GM19324 (cell line): ENCODE measurements at regions not wholly inside any gene's neighbourhood (a gene's known extent, or its start where the extent isn't known, plus 50 kb on each side); places are given as distances from the start of the nearest gene placed in this dataset.
A peak's percentile ranks its signal among the peaks of the same experiment; 100 is the strongest.
"Not testable (repeated sequence)": the region's sequence is repeated elsewhere in the genome, so short reads cannot be mapped to it uniquely, and the experiment has no call there.

Experiments
- ATAC-seq: cut with Tn5 transposase; IDR thresholded peaks from one replicate; pipeline ENCODE4 v1.9.1; 2021; ENCODE audit warnings: mild to moderate bottlenecking, moderate library complexity; ENCODE audit not compliant: unreplicated experiment, low FRiP score

- ATAC-seq, result not testable (repeated sequence)
These were observed 51.7 kb downstream of the PPIAL4C start for GRCh38 chr1:149635290-149635899.

- peak; percentile 94 for ATAC-seq
These were observed 52.9 kb downstream of the PPIAL4C start for GRCh38 chr1:149636286-149637122.

- not testable (repeated sequence) for ATAC-seq
These were observed 54.8 kb downstream of the PPIAL4C start for GRCh38 chr1:149638481-149638880.

DNA sequence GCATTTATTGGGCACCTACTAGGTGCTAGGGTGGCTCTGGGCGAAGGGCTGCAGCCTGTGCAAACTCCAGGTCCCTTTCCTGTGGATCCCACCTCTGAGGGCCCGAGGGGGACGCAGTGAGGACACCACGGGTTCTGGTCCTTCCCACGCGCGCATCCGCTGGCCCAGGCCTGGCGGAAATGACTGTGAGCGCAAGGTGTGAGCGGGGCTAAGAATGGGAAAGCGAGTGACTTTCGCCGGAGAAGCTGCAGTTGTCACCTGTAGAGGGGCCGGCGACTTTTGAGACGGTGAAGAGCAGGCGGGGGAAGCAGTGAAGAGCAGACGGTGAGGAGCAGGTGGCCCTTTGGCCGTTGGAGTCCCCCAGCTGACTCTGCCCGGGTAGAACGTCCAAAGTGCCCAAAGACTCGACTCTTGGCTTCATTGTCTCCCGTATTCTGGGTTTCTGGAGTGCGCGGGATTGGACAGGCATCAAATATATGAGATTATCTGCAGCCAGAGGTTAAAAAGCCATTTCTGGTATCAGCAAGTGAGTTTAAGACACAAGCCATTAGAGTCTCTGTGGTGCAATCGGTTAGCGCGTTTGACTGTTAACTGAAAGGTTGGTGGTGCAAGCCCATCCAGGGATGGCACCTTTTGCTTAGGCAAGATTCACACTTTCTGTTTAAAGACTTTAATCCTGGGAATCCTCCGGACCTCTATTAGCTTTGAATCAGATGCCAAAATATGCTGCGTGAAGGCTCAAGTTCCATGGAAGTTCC lies 55.4 kb downstream of the PPIAL4C start:
- ATAC-seq, result not testable (repeated sequence)

- not testable (repeated sequence) for ATAC-seq
These were observed 57.5 kb downstream of the PPIAL4C start for GRCh38 chr1:149641179-149641578.

GRCh38 chr1:149644818-149645217 lies 61.2 kb downstream of the PPIAL4C start:
- not testable (repeated sequence) for ATAC-seq

DNA sequence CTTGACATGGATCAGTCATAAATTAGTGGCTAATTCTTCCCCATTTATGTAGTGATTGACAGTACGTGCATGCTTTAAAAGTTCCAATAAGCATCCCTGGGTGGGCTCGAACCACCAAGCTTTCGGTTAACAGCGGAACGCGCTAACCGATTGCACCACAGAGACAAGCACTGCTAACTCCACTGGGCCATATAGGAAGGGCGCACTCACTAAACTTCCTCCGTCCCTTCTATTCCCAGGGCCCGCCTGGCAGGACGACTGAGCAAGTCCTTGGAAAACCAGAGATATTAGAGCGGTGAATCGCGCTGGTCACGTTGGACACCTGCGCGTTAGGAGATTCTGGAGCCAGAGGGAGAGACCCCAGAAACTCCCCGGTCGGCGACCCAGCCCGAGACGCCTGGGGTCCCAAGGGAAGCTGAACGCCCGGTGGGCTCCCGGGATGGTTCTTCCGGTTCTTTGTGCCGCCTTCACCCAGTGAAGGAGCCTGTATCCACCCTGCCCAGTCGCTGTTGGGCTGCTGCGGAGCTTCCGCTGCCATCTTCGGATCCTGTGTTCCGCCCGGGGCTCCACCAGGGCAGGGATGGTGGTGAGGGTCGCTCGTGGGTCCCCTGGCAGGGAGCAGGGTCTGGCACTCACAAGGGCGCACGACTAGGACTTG lies 62.8 kb downstream of the PPIAL4C start:
- not testable (repeated sequence) for ATAC-seq

GRCh38 chr1:149647018-149647373 lies 63.3 kb downstream of the PPIAL4C start:
- ATAC-seq, result not testable (repeated sequence)

GRCh38 chr1:149657750-149658149 lies 74.1 kb downstream of the PPIAL4C start:
- not testable (repeated sequence) for ATAC-seq

DNA sequence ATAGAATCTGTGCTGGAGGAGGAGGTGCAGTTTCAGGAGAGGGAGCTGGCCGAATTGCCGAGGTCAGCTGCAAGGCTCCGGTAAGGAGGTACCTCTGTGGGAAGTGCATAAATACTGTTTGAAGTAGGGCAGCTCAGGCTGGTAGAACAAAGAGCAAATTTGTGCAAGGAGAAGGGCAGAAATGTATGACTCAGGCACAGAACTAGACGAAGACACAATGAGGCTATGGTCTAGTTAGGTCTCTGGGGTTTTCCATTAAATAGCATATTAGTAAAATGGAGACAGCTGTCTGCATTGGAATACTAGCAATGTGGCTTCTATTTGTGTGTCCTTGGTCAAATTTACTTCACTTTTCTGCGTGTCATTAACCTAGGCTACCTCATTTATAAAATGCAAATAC lies 74.5 kb downstream of the PPIAL4C start:
- not testable (repeated sequence) for ATAC-seq

DNA sequence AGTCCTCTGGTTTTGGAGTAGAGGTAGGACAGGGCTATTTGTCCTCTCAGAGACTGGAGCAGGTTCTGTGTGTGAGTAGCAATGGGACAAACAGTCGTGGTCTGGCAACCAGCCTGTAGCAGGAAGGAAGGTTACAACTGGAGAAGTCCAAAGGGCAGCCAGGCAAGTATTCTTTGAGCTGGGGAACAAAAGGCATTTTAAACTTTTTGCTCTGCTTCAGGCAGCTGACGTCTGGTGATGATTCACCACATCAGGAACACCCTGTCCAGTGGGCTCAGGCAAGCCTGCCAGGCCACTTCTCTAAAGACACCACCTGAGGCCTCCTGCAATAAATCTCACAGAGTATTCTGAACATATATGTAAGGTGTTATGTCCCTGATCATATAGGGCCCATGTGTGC lies 81.0 kb downstream of the PPIAL4C start:
- not testable (repeated sequence) for ATAC-seq

GRCh38 chr1:149665033-149665432 lies 81.4 kb downstream of the PPIAL4C start:
- not testable (repeated sequence) for ATAC-seq

DNA sequence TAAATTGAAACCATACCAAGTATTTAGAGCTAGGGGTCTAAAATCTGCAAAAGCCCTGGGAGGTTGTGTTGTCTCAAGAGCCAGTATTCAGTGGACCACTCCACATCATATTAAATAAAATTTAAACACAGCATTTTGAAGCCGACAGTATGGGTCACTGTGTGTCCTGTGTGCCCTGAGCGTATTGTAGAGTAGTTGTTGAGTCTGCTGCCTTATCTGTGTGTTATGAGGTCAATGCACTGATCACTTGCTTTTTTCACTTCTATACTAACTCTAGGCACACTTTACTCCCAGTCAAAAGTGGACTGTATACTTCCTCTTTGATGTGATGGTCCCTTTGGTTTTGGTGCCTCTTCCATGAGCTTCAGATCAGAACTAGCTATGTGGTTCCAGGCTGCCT lies 81.9 kb downstream of the PPIAL4C start:
- not testable (repeated sequence) for ATAC-seq

DNA sequence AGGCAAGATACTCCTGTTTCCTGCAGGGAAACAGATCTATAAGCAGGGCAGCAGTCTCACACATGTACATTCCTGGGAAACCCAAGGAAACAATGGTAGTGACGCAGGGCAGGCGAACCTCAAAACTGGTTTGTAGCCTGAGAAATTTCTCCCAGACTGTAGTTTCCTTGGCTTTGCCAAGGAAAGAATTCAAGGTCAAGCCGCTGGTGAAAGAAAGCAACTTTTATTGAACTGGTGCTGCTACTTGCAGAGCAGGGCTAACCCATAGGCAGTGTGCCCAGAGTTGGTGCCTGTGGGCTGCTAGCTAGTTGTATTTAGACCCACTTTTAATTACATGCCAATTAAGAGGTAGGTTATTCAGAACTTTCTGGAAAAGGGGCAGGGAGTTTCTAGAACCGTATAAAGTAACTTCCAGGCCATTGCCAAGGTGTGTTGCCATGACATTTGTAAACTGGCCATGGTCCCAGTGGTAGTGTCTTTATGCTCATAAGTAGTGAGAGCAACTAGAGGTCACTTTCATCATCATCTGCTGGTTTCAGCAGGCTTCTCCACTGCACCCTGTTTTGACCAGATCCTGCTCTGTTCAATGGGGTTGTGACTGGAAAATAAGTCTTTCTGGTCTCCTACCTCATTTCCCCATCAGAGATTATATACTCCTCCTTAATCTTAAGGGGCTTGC lies 89.7 kb downstream of the PPIAL4C start:
- not testable (repeated sequence) for ATAC-seq

DNA sequence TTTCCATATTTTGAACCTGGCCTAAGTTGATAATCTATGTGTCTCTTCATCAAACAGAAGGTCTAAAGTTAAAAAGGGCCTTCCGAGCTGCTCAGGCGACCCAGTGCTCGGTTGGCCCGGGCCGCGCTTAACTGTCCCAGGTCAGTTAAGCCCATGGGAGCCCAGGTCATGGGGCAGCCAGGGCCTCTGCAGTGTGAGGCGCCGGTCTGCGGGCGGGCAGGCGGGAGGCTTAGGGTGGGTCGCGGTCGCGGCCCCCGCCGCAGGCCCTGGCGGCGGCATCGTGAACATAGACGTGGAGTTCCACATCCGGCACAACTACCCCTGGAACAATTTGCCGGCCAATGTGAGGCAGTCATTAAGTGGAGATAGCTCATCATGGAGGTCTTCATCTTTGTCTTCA lies 91.3 kb downstream of the PPIAL4C start:
- not testable (repeated sequence) for ATAC-seq

DNA sequence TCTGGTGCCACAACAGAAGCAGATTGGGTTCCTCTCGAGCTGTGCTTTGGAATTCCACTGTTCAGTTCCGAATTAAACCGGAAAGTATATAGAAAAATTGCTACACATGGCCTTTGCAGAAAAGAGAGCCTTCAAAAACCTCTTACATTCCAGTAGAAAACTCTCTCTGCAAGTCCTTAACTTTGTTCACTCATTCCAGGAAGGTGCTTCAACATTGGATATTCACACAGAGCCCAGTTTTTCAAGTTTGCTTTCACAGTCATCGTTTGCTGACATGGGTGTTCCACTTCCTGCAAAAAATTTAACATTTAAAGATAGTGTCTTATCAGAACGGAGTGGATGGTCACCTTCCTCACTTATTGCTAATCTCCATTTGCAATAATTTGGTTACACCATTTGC lies 93.7 kb downstream of the PPIAL4C start:
- ATAC-seq, result not testable (repeated sequence)

DNA sequence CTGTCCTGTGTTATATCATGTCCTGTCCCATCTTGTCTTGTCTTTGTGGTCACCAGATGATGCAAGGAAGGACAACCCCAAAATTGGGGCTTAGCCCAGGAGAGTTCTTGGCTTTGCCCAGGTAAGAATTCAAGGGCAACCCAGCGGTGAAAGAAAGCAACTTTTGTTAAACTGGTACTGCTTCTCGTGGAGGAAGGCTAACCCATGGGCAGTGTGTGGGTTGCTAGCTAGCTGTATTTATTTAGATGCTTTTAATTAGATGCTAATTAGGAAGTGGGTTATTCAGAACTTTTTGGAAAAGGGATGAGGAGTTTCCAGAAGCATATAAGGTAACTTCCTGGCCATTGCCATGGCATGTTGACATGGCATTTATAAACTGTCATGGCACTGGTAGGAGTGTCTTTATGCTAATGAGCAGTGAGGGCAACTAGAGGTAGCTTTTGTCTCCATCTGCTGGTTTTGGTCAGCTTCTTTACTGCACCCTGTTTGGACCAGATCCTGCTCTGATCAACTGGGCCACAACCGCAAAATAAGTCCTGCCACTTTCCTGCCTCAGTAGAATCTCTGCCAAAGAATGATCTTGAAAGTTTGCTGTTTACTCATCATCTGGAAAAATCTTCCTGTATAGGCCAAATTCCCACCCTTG lies 95.8 kb upstream of the FCGR1A start:
- not testable (repeated sequence) for ATAC-seq

- not testable (repeated sequence) for ATAC-seq
These were observed 91.1 kb upstream of the FCGR1A start for GRCh38 chr1:149691399-149691798.

GRCh38 chr1:149692804-149693539 lies 89.5 kb upstream of the FCGR1A start:
- not testable (repeated sequence) for ATAC-seq
